Liver (tissue), 2 donors: ENCODE measurements at regions not wholly inside any gene's neighbourhood (a gene's known extent, or its start where the extent isn't known, plus 50 kb on each side); places are given as distances from the start of the nearest gene placed in this dataset.

ENCODE experiments used
- TF ChIP-seq, protein P1 (sequence below): fragments of 150-350 bp; IDR thresholded peaks from 2 replicates; pipeline ENCODE4 v1.5.1; 2017; ENCODE audit warnings: improper control_type of control experiment, low read depth, low read length; ENCODE audit not compliant: missing input control
- TF ChIP-seq, protein P2 (sequence below): IDR thresholded peaks from 2 replicates; pipeline ENCODE4 v1.6.1; 2016; ENCODE audit warnings: antibody characterized with exemption
- donor health status: healthy.

DNA sequence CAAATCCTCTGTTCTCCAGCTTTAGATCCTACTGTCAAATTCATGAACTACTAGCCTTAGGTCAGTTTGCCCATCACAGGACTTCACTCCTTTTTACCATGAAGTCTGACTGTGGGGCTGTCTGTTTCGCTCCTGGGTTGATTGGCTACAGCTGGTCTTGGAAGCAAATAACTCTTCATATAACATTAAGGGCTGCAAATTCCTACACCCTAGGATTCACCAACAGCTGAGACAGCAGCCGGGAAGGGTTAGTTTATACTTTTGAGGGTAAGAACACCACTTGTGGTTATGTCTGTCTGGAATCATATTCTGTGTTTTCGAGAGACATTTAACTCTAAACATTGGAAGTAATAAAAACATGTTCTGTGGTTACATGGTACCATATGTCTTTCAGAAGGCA, 55.9 kb upstream of the KIAA1217 start:
- TF ChIP-seq, protein P1, sequence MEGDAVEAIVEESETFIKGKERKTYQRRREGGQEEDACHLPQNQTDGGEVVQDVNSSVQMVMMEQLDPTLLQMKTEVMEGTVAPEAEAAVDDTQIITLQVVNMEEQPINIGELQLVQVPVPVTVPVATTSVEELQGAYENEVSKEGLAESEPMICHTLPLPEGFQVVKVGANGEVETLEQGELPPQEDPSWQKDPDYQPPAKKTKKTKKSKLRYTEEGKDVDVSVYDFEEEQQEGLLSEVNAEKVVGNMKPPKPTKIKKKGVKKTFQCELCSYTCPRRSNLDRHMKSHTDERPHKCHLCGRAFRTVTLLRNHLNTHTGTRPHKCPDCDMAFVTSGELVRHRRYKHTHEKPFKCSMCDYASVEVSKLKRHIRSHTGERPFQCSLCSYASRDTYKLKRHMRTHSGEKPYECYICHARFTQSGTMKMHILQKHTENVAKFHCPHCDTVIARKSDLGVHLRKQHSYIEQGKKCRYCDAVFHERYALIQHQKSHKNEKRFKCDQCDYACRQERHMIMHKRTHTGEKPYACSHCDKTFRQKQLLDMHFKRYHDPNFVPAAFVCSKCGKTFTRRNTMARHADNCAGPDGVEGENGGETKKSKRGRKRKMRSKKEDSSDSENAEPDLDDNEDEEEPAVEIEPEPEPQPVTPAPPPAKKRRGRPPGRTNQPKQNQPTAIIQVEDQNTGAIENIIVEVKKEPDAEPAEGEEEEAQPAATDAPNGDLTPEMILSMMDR: no peak
- TF ChIP-seq, protein P2, sequence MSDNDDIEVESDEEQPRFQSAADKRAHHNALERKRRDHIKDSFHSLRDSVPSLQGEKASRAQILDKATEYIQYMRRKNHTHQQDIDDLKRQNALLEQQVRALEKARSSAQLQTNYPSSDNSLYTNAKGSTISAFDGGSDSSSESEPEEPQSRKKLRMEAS: no peak
